ENCODE measurements at regions not wholly inside any gene's neighbourhood (a gene's known extent, or its start where the extent isn't known, plus 50 kb on each side); places are given as distances from the start of the nearest gene placed in this dataset.
A peak's percentile ranks its signal among the peaks of the same experiment; 100 is the strongest.

DNA sequence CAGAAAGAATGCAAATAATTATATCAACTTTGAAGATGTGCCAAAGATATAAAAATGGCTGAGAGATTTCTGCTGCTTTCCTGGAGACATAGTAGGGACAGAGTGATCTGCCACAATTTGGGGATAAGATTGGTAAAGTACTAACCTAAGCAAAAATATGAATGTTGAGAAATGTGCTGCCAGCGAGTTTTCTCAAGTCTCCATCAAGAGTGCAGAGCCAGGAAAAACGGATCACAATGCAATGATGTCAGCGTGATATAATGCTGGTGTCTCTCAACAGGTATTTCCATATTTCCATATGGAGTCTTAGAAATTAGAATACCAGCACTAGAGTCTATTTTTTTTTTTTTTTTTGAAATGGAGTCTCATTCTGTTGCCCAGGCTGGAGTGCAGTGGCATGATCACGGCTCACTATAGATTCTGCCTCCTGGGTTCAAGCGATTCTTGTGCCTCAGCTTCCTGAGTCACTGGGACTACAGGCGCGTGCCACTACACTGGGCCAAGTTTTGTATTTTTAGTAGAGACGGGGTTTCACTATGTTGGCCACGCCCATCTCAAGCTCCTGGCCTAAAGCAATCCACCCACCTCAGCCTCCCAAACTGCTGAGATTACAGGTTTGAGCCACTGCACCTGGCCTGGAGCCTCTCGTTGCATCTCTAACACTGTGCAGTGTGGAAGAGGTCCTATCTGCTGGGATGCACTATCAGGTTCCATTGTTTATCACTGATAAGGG, 893.5 kb downstream of the TRIML1 start:
- no peak for DNase-seq (ENCODE audit: low spot score)

DNA sequence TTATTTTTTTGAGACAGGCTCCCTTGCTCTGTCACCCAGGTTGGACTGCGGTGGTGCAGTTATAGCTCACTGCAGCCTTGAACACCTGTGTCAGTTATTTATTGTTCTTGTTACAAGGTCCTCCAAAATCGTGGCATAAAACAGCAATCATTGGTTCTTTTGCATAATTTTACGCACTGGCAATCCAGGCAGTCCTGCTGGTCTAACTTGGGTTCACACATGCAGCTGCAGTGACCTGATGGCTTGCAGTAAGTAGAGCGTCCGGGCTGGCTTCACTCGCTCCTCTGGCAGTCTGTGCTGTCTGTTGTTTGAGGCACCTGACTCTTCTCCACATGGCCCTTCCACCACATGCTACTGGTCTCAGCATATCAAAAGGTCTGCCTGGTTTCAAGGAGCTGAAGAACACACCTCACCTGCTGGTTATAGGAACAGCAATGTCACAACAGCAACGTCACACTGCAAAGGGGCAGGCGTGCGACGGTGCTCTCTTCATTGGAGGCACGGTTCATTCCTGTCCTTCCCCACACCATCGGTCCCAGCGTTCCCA, 894.6 kb downstream of the TRIML1 start:
- no peak for DNase-seq (ENCODE audit: low spot score)

DNA sequence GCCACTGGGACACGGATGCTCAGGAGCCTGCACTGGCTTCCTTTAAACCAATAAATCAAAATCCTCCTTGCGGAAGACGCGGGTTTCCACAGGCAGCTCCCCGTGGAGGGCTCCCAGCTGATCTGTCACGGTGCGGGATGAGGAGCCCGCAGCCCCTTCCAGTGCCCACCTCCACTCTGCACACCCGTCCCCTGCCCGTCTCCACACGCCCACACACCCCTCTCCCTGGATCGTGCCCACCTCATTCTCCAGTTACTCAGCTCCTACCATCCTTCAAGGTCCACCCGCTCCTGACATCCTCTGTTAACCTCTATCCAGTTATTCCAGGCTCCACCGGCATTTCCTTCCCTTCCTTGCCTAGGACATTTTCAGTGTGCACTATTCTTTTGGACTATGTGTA, 895.9 kb downstream of the TRIML1 start:
- DNase-seq (ENCODE audit: low spot score), result no peak

DNA sequence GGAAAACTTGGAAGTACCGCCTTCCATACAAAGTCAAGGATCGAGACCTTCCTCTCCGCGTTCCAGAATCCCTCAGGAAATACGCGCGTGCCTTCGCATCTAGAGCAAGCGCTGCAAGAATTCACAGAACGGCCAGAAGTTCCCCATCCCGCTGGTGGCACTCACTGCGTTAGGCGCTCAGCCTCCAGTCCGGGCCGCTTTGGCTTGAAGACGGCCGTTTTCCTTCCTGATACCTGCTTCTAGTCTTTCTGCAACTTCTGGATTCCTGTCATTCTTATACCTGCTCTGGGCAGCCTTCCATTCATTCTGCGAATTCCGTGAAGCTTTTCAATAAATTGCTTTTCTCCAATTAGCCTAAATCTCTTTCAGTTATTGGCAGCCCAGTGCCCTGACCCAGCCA, 896.4 kb downstream of the TRIML1 start:
- DNase-seq (ENCODE audit: low spot score), result no peak

DNA sequence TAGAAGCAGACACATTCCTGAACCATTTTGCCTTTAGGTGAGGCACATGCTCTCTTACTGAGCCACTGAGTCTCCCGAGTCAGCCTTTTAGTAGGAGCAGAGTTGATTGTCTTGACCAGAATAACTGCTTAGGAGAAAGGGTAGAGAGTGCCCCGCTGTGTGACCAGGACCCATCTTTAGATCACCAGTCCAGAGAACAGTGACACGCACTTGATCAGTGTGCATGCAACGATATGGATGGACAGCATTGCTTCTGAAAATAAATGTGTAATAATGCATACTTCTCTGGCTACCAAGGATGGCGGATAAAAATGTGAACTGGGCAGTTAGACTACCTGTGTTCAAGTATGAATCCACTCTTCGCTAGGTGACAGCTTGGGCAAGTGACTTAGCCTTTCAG, 897.7 kb downstream of the TRIML1 start:
- no peak for DNase-seq (ENCODE audit: low spot score)

DNA sequence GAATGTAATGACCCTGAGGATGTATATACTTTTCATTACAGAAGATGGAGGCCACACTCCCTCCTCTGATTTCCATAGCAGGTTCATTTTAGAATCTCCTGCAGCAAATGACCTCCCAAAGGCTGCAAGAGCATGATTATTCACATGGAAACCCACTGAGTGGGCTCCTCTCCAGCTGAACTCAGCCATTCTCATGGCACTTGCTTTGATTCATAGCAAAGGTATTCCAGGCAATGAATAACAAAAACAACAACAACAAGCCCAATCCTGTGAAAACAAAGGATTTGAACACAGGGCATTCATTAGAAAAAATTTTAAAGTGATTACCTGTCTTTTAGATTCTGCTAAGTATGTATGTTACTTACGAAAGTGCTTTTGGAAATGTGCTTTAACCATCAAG, 894.0 kb upstream of the FRG1 start:
- DNase-seq (ENCODE audit: low spot score), result peak; percentile 37

DNA sequence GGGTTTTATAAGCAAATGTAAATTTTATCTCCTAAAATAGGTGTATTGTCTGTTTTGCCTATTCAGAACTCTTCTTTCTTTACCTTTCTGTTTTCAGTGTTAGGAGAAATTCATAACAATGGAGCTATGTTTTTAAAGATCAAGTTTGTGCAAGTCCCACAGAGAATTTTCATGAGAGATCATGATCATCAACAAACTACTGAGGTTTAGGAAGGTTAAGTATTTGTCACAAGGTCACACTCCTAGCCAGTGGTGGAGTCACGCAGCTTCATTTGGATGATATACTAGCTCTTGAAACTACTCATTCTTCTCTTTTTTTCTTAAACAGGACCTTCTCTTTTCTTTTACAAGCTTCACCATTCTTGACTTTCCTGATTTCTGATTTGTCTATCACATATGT, 892.6 kb upstream of the FRG1 start:
- DNase-seq (ENCODE audit: low spot score), result no peak

DNA sequence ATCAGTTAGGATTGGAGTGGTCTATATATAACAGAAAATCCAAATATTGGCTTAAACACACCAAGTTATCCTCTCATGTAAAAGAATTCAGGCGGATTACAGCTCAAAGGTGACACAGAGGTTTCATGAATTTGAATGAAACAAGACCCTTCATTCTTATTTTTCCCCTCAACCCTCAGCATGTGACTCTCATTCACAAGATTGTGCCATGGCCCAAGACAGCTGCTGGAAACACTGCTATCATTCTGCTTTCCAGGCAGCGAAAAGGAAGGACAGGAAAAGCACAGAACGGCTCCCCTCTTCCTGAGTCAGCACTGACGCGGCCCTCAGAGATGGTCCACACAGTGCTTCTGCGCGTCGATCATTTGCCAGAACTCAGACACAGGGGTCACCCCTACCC, 891.0 kb upstream of the FRG1 start:
- no peak for DNase-seq (ENCODE audit: low spot score)

DNA sequence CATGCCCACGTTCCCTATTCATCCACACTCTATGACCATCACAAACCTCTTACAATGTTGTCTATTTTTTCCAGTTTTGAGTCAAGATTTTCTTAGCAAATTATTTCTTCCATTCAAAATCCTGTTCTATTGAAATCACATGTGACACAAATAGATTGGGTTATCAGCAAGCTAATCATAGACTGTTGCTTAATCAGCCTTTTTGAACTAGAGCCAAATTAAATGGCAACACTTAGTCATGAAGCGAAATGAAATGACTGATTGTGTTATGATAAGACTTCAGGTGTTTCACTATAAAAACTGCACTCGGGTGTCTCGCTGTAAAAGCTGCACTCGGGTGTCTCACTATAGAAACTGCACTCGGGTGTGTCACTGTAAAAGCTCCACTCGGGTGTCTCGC, 890.0 kb upstream of the FRG1 start:
- peak; percentile 10 for DNase-seq (ENCODE audit: low spot score)

DNA sequence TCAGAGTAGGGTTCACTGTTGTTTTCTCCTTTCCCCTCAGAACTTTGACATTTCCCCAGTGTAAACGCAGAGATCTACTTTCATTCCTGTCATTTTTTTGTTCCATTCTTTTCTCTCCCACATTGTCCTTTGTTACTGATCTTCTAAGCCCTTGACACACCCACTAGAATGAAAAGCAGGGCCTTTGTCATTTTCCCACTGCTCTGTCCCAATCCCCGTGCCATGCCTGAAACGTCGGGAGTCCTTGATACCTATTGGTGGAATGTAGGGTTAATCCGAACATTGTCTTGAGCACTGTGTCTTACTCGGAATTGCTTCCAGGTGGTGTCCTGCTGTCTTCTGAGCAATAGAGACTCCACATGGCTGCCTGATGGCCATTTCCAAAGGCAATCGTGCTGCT, 887.1 kb upstream of the FRG1 start:
- no peak for DNase-seq (ENCODE audit: low spot score)

DNA sequence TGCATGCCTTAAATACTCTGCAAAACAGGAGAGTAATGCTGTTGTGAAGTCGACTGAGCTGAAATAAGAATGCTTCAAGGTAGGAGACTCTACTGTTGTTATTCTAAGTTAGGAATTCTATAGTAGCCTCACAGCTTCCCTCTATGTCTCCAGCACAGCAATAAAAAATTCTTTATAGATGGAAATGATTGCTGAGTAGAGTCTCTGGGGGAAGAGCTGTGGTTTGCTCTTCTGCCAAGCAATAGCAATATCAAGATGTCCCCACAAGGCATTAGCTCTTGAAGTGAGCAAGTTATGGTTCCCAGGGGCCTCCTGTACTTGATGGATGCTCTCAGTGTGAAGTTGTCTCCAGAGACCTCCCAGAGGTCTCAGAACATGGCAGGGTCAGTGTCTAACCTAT, 880.6 kb upstream of the FRG1 start:
- no peak for DNase-seq (ENCODE audit: low spot score)

DNA sequence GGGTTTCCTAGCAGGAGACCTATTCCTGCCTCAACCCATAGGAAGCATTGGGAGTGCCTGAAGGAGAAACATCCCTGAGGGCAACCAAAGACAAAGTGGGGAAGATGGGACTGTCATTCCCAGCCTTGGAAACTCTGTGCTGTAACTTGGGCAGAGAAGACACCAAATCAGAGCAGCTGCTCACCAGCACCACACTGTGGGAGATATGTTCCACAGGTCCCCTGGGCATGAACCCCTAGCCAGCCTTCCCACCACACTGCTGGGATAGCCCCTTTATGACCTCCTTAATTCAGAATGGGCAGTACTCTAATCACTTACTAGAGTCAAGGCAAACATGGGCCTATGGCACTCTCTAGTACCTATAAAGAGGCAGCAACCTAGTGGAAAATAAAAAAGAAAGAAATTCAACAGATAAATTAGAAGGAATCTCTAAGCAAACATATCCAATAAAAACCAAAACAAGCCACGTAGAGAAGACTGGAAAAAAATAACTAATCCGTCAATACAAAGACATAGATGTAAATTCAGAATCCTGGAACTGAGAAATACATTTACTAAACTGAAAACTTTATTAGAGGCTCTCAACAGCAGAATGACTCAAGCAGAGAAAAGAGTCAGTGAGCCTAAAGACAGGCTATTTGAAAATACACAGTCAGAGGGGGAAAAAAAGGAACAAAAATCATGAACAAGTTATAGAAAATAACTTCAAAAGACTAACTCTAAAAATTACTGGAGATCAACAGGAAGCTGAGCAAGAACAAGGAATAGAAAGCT, 878.4 kb upstream of the FRG1 start:
- no peak for DNase-seq (ENCODE audit: low spot score)

DNA sequence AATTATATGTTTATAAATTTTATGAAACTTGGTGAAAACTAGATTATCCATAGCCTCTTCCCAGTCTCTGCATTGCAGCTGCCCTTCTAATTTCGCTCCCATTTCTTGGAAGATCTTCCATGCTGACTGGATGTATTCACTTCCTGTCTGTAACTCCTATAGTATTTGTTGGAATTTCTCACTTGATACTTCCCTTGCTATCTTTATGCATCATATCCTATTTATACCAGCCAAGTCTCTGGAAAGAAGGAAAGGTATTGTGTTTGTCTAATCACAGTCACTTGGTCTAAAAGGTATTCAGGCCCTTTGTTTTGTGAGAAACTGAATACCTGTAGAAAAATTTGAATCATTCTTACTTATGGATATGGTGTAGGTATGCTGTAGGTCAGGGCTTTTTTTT, 870.9 kb upstream of the FRG1 start:
- DNase-seq (ENCODE audit: low spot score), result no peak

DNA sequence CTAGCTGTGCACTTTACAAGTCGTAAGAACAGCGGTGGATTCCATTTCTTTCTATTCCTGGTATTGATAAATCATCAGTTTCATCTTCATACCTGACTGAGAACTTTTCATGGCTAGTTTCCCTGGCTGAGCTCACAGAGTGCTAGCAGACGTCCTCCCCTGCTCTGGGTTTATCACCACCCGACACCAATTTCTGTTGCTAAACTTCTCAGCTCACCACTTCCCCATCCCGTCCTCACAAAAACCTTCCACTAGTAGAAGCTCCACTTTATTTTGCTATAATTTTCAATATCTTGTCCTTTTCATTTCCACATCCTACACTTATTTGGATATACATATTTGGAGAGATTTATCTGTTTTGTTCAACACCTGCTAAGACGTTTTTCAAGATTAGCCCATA, 869.4 kb upstream of the FRG1 start:
- no peak for DNase-seq (ENCODE audit: low spot score)

DNA sequence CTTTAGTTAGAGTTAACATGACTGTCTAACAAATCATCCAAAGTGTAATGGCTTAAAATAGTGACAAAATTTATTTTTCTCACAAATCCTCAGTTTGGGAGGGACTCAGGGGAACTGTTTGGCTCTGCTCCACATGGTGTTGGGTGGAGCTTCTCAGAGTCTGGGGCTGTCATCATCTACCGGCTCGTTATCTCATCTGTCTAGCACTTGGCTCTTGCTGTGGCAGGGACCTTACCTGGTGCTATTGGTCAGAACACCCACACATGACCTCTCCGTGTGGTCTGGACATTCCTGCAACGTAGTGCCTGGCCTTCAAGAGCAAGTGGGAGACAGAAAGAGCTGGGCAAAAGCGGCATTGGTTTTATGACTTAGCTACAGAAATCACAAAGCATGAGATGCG, 866.9 kb upstream of the FRG1 start:
- DNase-seq (ENCODE audit: low spot score), result no peak

DNA sequence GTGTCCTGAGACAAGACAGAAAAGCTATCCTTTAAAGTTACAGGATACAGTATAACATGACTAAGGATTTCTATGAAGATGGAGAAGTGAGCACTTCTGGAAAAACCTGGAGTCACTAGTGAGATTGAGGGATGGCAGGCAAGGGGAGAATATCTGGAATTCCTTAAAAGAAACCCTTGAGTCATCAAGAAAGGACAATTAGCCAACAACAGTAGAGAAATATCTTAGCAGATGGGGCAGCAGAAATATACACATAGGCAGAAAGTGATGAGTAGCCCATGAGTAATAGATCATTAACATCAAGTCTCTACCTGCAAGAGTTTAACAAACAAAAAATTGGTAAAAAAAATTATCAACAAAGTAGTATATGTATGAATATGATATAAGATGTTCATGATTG, 858.8 kb upstream of the FRG1 start:
- peak; percentile 89 for DNase-seq (ENCODE audit: low spot score)

DNA sequence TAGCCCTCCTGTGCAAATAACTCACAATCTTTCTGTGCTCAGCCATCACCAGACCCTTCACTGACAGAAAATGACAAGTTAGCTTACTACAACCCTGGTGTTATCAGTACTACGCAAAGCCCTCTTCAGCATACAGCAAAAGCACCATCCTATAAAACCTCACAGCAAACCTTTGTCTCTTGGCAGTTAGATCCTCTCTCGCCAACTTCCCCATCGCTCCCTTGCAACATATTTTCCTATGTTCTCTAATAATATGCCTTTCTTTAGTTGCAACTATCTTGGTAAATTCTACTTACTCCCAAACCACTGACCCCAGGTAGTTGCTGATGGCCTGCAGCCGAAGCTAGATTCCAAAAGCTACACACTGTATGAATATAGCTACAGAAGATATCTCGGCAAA, 856.9 kb upstream of the FRG1 start:
- DNase-seq (ENCODE audit: low spot score), result no peak

DNA sequence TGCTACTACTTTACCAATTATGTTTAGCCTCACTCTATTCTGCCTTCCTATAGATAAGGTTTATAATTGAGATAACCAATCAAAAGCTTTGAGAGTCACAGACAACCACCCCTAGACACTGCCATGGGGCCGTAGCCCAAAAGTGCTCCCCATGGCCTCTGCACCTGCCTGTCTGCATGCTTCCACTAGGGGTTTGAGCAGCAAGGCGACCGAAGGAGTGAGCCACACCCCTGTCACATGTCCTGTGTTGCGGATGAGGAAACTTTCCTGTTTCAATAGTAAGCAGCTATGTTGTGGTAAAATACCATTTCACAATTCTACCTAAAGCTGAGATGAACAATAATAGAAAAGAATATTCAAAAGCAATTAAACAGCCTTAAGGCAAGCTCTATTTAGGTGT, 856.0 kb upstream of the FRG1 start:
- DNase-seq (ENCODE audit: low spot score), result no peak

DNA sequence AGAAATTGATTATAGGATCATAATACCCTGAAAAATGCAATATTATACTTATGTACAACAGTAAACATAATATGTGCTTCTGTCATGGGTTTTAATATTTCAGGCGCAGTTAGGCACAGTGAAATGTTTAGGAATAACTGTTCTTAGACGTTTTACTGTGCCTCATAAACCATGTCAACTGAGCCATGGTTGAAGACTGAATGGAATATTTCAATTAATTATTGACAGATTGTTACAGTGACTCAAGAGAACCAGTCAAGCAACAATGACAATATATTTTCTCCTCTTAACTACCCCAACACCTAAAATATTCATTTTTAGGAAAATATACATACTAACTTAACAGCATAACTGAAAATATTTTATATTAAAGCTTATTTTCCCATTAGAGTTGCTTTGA, 852.7 kb upstream of the FRG1 start:
- peak; percentile 69 for DNase-seq (ENCODE audit: low spot score)

DNA sequence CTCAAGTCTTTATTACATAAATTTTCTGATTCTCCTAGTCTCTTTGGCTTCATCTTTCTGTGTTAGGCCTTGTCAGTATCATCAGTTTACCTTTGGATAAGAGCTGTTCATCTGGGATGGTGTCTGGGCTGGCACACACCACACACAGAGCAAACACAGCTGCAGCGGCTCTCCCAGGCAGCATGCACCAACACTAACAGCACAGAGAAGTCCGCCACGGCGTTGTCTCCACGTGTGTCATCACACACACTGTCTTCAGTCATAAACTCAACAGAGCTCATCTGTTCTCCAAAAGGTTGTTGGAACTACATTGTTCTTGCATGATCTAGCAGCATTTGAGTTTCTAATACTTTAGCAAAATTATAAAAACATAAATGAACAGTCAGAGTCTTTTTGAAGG, 851.9 kb upstream of the FRG1 start:
- DNase-seq (ENCODE audit: low spot score), result peak; percentile 44

DNA sequence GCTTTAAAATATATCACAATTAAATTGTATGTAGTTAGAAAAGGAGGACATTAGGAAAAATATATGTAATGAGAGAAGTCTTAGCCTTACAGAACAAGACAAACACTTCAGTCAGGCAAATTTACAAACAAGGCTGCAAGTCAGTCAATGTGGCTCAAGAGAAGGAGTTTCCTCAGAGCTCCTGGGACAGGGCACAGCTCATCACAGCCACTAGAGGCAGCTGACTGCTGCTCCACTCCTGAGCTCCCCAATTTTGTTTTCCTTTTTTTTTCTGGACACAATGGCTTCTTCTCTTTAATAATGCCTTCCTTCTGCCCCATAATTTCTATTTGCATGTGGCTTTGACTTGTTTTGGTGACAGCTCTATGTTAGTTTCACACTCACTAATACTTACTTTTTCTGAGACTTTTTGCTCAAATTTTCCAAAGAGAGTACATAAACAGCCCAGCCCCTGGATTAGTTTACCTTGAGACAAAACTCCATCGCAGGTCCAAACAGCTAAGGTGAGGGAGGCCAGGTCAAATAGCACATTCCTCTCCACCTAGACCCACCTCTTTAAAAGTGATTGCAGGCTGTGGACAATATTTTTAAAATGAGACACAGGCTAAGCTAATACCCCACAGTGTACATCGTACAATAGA, 850.4 kb upstream of the FRG1 start:
- DNase-seq (ENCODE audit: low spot score), result peak; percentile 50

DNA sequence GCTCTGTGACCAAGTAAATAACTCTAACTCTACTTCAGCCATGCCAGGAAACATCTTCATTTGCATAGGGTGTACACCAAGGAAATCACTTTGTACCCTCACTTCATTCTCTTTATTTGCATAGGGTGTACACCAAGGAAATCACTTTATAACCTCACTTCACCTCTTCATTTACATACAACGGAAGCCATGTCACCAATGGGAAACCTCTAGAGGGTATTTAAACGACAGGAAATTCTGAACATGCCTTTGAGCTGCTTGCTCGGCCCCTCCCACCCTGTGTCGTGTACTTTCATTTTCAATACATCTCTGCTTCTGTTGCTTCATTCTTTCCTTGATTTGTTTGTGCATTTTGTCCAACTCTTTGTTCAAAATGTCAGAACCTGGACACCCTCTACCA, 848.1 kb upstream of the FRG1 start:
- DNase-seq (ENCODE audit: low spot score), result peak; percentile 48

DNA sequence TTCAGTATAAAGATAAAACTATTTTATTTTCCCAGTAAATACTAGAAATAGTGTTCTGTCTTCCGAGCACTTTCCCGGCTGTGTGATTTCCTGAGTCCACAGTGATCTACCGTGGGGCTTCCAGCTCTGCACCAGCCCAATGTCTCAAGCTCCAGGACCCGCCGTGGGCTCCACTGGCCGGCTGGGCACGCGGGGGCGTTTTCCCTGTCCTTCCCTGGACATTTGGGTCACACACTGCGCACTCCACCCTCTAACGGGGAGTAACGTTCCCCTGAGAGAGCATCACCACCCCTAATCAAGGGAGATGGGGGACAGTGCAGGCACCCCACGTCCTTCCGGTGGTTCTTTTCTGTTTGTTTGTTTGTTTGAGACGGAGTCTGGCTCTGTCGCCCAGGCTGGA, 844.6 kb upstream of the FRG1 start:
- no peak for DNase-seq (ENCODE audit: low spot score)
